ENCODE measurements at regions not wholly inside any gene's neighbourhood (a gene's known extent, or its start where the extent isn't known, plus 50 kb on each side); places are given as distances from the start of the nearest gene placed in this dataset.

GRCh38 chr17:70834039-70834438, 664.7 kb downstream of the KCNJ2 start:
- DNase-seq (ENCODE audit: low read depth in 4 of 4, low spot score in 3 of 4) = no peak

DNA sequence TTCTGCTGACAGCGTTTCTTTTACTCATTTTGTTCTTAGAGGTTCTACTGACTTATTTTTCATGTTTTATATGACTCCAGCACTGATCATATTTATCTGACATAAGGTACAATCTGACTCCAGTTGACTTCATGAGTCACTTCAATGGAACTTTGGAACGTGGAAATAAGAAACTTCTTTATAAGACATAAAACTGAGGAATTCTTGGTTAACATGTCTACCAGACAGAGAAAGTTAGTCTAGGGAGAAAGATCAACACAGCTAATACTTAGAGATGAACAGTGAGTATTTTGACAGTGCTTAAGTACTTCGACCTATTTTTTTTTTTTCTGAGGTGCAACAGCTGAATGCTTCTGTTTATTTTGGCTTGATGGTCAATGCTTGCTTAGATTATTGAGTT, 679.5 kb downstream of the KCNJ2 start:
- DNase-seq (ENCODE audit: low read depth in 4 of 4, low spot score in 3 of 4) = no peak

DNA sequence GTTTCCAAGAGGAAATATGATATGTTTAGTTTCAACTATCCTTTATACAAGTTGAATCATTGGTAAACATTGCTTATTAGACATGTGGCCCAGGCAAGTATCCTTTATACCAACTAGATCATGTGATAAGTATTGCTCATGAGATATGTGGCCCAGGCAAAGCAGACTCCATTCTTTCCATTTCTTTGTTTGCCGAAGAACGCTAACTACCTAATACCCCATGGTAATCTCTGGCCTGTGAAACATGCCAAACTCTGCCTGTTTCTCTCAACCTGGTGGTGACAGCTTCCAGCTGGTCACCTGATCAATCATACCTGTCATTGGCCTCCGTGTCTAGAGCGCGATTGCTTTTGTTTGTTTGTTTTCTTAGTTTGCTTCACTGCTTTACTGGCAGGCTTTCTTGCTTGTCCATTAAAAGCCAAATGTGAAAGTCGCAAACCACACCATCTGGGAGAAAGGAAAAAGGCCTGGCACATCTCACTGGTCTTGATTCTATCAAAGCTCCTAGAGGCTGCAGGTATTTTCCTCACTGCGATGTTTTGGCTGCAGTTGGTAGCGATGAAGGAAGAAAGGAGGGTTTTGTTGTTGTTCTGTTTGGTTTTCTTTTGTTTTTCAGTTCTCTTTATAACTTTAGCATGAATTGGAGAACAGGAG, 686.2 kb downstream of the KCNJ2 start:
- no peak for DNase-seq (ENCODE audit: low read depth in 4 of 4, low spot score in 3 of 4)

DNA sequence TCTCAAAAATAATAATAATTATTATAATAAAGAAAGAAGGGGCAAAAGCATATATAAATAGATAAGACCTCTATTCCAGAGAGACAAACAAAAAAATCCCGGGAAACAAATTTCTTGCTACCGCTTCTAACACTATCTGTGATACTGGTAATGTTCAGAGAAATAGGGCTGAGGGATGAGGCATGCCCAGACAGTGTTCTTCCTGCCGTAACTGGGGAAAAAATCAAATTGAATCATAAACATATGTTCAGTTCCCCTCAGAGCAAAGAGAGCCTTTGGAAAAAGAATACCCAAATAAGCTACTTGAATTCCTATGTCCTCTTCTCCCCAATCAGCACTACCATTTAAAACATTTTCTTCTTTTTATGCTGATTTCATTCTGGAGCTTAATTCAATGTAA, 688.0 kb downstream of the KCNJ2 start:
- DNase-seq (ENCODE audit: low read depth in 4 of 4, low spot score in 3 of 4) = no peak

GRCh38 chr17:70859829-70860228, 690.5 kb downstream of the KCNJ2 start:
- no peak for DNase-seq (ENCODE audit: low read depth in 4 of 4, low spot score in 3 of 4)

- DNase-seq (ENCODE audit: low read depth in 4 of 4, low spot score in 3 of 4) = no peak
Observed at GRCh38 chr17:70862295-70862694, 693.0 kb downstream of the KCNJ2 start.

DNA sequence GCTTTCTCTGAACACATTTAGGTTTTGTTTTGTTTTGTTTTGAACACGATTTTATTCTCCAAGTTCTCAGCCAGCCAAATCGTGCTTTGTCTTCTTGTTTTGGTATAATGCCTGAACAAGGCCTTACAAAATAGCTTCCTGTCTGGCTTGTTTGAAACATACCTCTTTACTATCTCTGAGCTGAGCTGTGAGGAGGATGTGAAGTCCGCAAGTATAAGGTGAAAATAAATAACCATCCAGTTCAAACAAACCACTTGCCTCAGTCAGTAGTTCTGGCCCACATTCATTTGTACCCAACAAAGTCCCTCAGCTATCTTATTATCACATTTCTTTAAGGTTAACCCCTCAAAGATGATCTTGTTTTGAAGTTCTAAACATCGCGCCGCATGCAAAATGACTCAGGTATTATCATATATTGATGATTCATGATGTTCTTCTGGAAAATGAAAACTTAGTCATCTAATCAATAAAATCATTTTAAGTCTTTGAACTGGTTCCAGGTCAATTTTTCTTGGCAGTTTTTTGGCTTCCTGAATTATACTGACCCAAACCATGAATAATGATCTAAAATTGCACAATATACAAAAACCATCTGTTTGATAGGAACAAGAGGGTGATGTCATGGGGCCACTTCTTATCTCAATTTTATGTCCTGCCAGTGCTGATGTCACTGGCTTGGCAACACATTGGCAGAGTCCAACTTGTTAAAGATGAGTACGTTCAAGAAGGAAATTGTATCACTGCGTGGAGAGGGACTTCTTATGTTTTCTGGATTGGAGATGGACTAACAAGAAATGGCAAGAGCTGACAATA, 694.3 kb downstream of the KCNJ2 start:
- no peak for DNase-seq (ENCODE audit: low read depth in 4 of 4, low spot score in 3 of 4)

GRCh38 chr17:70865993-70866804, 696.9 kb downstream of the KCNJ2 start:
- no peak for DNase-seq (ENCODE audit: low read depth in 4 of 4, low spot score in 3 of 4)

DNA sequence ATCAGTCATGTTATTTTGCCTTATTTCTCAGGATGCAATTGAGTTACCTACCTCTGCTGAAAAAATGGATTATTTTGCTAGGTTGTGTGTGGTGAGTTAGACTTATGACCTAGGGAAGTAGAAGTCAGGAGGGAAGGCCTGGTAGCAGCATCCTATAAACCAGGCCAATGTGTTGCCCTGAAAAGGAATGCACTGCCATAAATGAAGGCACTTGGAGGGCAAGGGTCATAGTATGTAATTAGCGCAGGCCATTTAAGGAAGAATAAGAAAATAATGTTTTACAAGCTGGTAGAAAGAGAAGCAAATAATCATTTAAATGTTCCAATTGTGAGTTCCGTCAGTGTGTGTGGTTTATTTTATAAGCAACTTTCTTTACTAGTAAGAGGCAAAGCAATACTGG, 698.8 kb downstream of the KCNJ2 start:
- no peak for DNase-seq (ENCODE audit: low read depth in 4 of 4, low spot score in 3 of 4)

DNA sequence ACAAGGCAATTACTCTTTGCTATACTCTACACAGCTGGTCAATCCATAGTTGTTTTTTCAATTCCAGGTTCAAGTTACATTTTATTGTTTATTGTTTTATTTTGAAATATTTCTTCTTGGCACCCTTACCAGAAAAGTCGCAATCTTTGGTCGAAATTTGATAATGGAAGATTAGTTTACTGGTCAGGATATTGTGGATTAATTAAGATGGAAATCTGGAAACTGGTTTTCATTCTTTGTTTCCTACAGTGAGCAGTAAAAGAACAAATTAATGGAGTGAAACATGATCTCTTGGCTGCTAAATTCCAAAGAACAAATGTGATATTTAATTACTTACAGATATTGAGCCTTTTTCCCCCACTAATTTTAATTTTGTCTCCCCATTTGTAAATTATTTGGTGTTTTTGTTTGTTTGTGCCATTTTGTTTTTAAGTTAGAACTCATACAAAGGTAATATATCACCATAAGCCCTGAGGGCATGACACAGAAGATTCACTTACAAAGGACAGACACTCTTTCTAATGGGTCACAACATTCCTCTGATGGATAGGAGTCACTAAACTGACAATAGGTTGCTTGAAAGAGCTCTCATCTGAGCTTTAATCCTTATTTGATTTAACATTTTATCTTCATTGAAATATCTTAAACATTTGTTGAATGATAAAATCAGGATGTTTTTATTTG, 700.2 kb downstream of the KCNJ2 start:
- no peak for DNase-seq (ENCODE audit: low read depth in 4 of 4, low spot score in 3 of 4)

DNA sequence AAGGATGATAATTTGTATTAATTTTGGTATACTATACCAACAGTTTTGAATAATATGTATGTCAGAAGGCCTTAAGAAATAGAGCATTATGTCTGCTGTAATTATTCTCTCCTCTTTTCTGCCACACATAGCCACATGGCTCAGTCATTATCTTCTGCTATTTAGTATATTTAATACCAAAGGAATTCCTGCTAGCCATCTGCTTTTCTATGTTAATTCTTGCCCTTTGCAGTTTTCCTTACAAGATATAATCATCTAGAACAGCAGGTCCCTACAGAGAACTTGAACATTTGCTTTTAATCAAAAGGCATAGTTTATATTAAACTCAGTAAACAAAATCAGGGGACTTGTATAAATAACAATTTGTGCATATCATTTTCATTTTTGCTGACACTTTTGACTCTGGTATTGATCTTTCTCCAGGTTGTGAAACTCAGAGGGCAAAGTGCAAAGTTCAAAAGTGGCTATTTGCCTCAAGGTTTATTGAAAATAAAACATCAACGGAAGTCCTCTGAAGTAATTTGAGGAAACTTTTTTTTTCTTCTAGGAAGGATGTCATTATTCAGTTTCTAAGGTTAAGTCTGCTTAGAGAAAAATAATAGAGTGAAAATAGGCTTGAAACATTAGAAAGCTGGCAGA, 702.0 kb downstream of the KCNJ2 start:
- DNase-seq (ENCODE audit: low read depth in 4 of 4, low spot score in 3 of 4) = no peak

GRCh38 chr17:70872103-70872502, 702.8 kb downstream of the KCNJ2 start:
- no peak for DNase-seq (ENCODE audit: low read depth in 4 of 4, low spot score in 3 of 4)

- no peak for DNase-seq (ENCODE audit: low read depth in 4 of 4, low spot score in 3 of 4)
Observed at GRCh38 chr17:70875729-70876310, 706.5 kb downstream of the KCNJ2 start.

GRCh38 chr17:70878879-70879278, 709.5 kb downstream of the KCNJ2 start:
- DNase-seq (ENCODE audit: low read depth in 4 of 4, low spot score in 3 of 4) = no peak

DNA sequence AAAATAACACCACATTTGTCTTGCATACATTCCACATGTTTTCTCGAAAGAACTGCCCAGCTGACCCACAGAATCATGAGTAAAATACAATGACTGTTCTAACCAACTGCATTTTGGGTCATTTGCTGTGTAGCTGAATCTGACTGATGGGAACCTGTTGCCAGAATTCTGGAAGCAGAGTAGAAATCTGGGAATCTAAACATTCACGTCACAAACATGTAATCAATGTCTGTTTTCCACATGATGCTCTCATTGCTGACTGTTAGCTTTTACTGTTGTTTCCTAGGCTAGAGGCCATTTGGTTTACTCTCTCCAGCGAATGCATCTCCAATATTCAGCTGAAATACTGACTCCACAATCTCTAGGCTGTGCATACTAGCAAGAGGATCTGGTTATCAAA, 710.1 kb downstream of the KCNJ2 start:
- DNase-seq (ENCODE audit: low read depth in 4 of 4, low spot score in 3 of 4) = no peak

- DNase-seq (ENCODE audit: low read depth in 4 of 4, low spot score in 3 of 4) = no peak
Observed at GRCh38 chr17:70881093-70881492, 711.8 kb downstream of the KCNJ2 start.

- DNase-seq (ENCODE audit: low read depth in 4 of 4, low spot score in 3 of 4) = no peak
Observed at GRCh38 chr17:70882504-70882903, 713.2 kb downstream of the KCNJ2 start.

DNA sequence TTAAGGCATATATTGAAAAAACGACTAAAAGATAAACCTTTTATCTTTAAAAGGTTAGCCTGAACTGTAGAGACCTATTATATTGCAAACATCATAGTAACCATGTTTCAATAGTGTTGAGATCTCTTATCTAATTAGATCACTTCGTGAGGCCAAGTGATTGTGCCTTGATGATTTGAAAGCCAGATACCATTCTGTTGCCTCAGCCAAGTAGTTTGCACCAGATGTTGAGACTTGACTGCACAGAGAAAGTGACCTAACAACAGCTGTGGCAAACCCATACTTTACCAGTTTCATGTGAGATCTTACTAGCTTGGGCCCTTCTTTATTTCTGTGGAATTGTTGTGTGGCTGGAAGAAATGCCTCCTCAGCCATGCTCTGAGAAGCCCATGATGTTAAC, 717.3 kb downstream of the KCNJ2 start:
- DNase-seq (ENCODE audit: low read depth in 4 of 4, low spot score in 3 of 4) = no peak

- no peak for DNase-seq (ENCODE audit: low read depth in 4 of 4, low spot score in 3 of 4)
Observed at GRCh38 chr17:70888324-70888723, 719.0 kb downstream of the KCNJ2 start.

DNA sequence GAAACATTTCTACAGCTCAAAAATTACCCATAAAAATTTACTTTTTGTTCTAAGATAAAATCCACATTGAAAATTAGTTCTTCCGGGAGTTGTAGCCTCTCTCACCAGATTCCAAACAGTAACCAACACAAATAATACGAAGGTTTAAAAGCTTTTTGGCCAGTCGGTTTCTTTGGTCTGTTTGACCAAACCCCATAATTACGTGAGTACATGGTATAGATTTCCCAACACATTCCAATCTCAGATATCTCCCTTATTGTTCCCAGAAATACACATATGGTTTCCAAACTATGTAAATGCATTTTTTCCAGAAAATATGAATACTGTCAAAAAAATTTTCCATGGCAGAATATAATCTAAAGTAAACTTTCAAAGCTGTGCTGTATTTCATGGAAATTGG, 722.0 kb downstream of the KCNJ2 start:
- no peak for DNase-seq (ENCODE audit: low read depth in 4 of 4, low spot score in 3 of 4)

Measured in right renal pelvis (tissue), 4 donors.